GM21423 (cell line): ENCODE measurements at regions not wholly inside any gene's neighbourhood (a gene's known extent, or its start where the extent isn't known, plus 50 kb on each side); places are given as distances from the start of the nearest gene placed in this dataset.

ENCODE experiments used
- ATAC-seq: cut with Tn5 transposase; IDR thresholded peaks from one replicate; pipeline ENCODE4 v1.9.1; 2021; ENCODE audit warnings: mild to moderate bottlenecking, moderate library complexity; ENCODE audit not compliant: unreplicated experiment

- no peak for ATAC-seq
These were observed 402.6 kb downstream of the TTLL7 start for GRCh38 chr1:83596331-83596730.

- no peak for ATAC-seq
These were observed 405.9 kb downstream of the TTLL7 start for GRCh38 chr1:83593073-83593472.

- ATAC-seq: no peak
These were observed 410.8 kb downstream of the TTLL7 start for GRCh38 chr1:83588140-83588539.

- ATAC-seq: no peak
These were observed 415.4 kb downstream of the TTLL7 start for GRCh38 chr1:83583351-83584014.

- ATAC-seq: no peak
These were observed 417.2 kb downstream of the TTLL7 start for GRCh38 chr1:83581747-83582146.

GRCh38 chr1:83574791-83575190 is 424.1 kb downstream of the TTLL7 start:
- ATAC-seq: no peak

- ATAC-seq: no peak
These were observed 425.2 kb downstream of the TTLL7 start for GRCh38 chr1:83573776-83574175.

- ATAC-seq: no peak
These were observed 427.4 kb downstream of the TTLL7 start for GRCh38 chr1:83571536-83571935.

- no peak for ATAC-seq
These were observed 437.6 kb downstream of the TTLL7 start for GRCh38 chr1:83561346-83561745.

GRCh38 chr1:83559129-83559840 is 439.6 kb downstream of the TTLL7 start:
- no peak for ATAC-seq

- ATAC-seq: no peak
These were observed 443.1 kb downstream of the TTLL7 start for GRCh38 chr1:83555871-83556270.

GRCh38 chr1:83554174-83554573 is 444.8 kb downstream of the TTLL7 start:
- ATAC-seq: no peak

- ATAC-seq: no peak
These were observed 446.1 kb downstream of the TTLL7 start for GRCh38 chr1:83552820-83553219.

GRCh38 chr1:83548311-83548710 is 450.6 kb downstream of the TTLL7 start:
- ATAC-seq: no peak

GRCh38 chr1:83547901-83548300 is 451.0 kb downstream of the TTLL7 start:
- ATAC-seq: no peak

- ATAC-seq: no peak
These were observed 452.1 kb downstream of the TTLL7 start for GRCh38 chr1:83546874-83547273.

- ATAC-seq: no peak
These were observed 453.7 kb downstream of the TTLL7 start for GRCh38 chr1:83545066-83545862.

- ATAC-seq: no peak
These were observed 455.5 kb downstream of the TTLL7 start for GRCh38 chr1:83543222-83543973.

- no peak for ATAC-seq
These were observed 467.2 kb downstream of the TTLL7 start for GRCh38 chr1:83531521-83532309.

- no peak for ATAC-seq
These were observed 468.4 kb downstream of the TTLL7 start for GRCh38 chr1:83530506-83530905.
